ENCODE measurements at regions not wholly inside any gene's neighbourhood (a gene's known extent, or its start where the extent isn't known, plus 50 kb on each side); places are given as distances from the start of the nearest gene placed in this dataset.

- H3K4me1 ChIP-seq (ENCODE audit: control insufficient read depth, insufficient read depth, low read length) = no peaks in the 10 kb centered on the region
- TF ChIP-seq RELA (IDR thresholded peaks at IDR 0.05; ENCODE audit: borderline replicate concordance, partially characterized antibody) = no peak
- TF ChIP-seq SIN3A (IDR thresholded peaks at IDR 0.05; ENCODE audit: low read depth, low read length) = no peak
- TF ChIP-seq POU2F2 (IDR thresholded peaks at IDR 0.05; ENCODE audit: borderline replicate concordance, low read depth, low read length) = no peak
- TF ChIP-seq NBN (IDR thresholded peaks at IDR 0.05) = no peak
- TF ChIP-seq JUND (IDR thresholded peaks at IDR 0.05; ENCODE audit: low read depth, low read length) = no peak
- no peak for TF ChIP-seq MTA2 (IDR thresholded peaks at IDR 0.05; ENCODE audit: low read depth)
- no peak for TF ChIP-seq CBX3 (IDR thresholded peaks at IDR 0.05; ENCODE audit: borderline replicate concordance, low read depth)
- TF ChIP-seq SRF (IDR thresholded peaks at IDR 0.05; ENCODE audit: low read depth in 2 of 2, low read length in 2 of 2) = no peak
- TF ChIP-seq ZBTB40 (IDR thresholded peaks at IDR 0.05; ENCODE audit: borderline replicate concordance) = no peak
- TF ChIP-seq RAD21 (IDR thresholded peaks at IDR 0.05; ENCODE audit: insufficient read depth, low read depth, low read length) = no peak
- TF ChIP-seq ZNF24 (IDR thresholded peaks at IDR 0.05) = no peak
- no peak for TF ChIP-seq STAT1 (conservative IDR thresholded peaks at IDR 0.05)
- no peak for TF ChIP-seq NR2C1 (IDR thresholded peaks at IDR 0.05)
- TF ChIP-seq ZNF592 (IDR thresholded peaks at IDR 0.05) = no peak
- TF ChIP-seq SMC3 (IDR thresholded peaks at IDR 0.05; ENCODE audit: borderline replicate concordance, low read length) = no peak
Observed at GRCh38 chr12:125262851-125263250, 197.6 kb downstream of the AACS start.

More at GRCh38 chr12:125262851-125263250, 197.6 kb downstream of the AACS start:
- Histone ChIP-seq H3K27ac (ENCODE audit: control insufficient read depth, insufficient read depth) (no peak overlapping the region), H3K9me3 (replicated peaks; ENCODE audit: control insufficient read depth, insufficient read depth, low read length) (no peaks in the 10 kb centered on the region), H3K9ac (ENCODE audit: control insufficient read depth, insufficient read depth, low read length) (no peak overlapping the region), H3K36me3 (ENCODE audit: control insufficient read depth in 2 of 2, insufficient read depth in 2 of 2, low read length in 1 of 2) (no peaks in the 10 kb centered on the region), H3K79me2 (ENCODE audit: control insufficient read depth, insufficient read depth, low read length) (no peaks in the 10 kb centered on the region), H3K4me2 (ENCODE audit: control insufficient read depth, insufficient read depth) (no peak overlapping the region), H4K20me1 (ENCODE audit: control insufficient read depth, insufficient read depth) (no peaks in the 10 kb centered on the region), H3K27me3 (replicated peaks in 1 of 2; ENCODE audit: control insufficient read depth in 2 of 2, insufficient read depth in 2 of 2, low read length in 1 of 2) (no peaks in the 10 kb centered on the region), H3K4me3 (no peak overlapping the region), H2AFZ (ENCODE audit: control insufficient read depth, low read depth, low read length) (no peak overlapping the region)
- FAIRE-seq (no peak), DNase-seq (ENCODE audit: low read depth, low spot score) (no peak), ATAC-seq (no peak)
- intact Hi-C loops (cut with micrococcal nuclease; ENCODE audit: unreplicated experiment) (no loop called here), in situ Hi-C loops (cut with MboI) (no loop called here)
- BruUV-seq (replicated peaks) = no TSS peak
- ChIA-PET RAD21 (ENCODE audit: unreplicated experiment) (no interaction called here), POLR2A (no interaction called here), CTCF (no interaction called here), SMC1A (ENCODE audit: uncharacterized antibody, unreplicated experiment) (interaction anchor here (1.4 kb wide), 1 partner anchor 8 kb away, joined by 3 read pairs; no protein-coding TSS in a partner anchor)
- WGBS (ENCODE audit: insufficient coverage, insufficient replicate concordance, low lambda C conversion rate, missing lambda C conversion rate) = 12% methylated on average over 4 of the region's 4 CpGs
